ENCODE measurements at regions not wholly inside any gene's neighbourhood (a gene's known extent, or its start where the extent isn't known, plus 50 kb on each side); places are given as distances from the start of the nearest gene placed in this dataset.

DNA sequence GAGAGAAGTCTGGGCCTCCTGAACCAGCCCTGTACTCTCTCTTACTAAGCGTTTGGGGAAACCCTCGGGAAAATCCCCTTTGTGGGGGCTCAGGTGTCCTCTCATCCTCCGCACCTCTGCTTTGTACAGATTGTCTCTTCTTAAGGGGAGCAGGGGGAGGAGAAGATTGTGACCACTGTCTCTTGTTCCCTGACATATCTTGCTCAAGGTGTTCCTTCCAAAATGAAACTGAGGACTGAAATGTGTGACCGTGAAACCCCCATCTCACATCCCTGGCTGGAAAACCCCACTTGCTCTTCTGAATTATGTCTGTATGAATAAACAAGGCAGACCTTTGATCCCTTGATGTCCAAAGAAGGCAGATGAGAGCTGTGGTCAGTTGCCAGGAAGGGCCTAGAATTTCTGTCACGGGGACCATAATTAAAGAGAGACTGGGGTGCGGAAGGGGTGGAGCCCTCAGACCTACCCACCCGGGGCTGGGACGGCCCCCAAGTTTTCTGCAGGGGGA is 369.8 kb downstream of the AACS start:
- no peaks in the 10 kb centered on the region for H3K9me3 ChIP-seq (ENCODE audit: control insufficient read depth in 1 of 2, low read length in 2 of 2)
- no peaks in the 10 kb centered on the region for H3K36me3 ChIP-seq (ENCODE audit: control insufficient read depth in 1 of 2, insufficient read depth in 2 of 2, low read length in 2 of 2)
- H3K27ac ChIP-seq (ENCODE audit: low read length): no peak overlapping the region
- no peaks in the 10 kb centered on the region for H3K4me1 ChIP-seq (ENCODE audit: control insufficient read depth in 1 of 2, insufficient read depth in 2 of 2, low read length in 2 of 2)
- H3K4me3 ChIP-seq (ENCODE audit: low read depth in 1 of 2, low read length in 2 of 2): no peak overlapping the region
- no peaks in the 10 kb centered on the region for H3K27me3 ChIP-seq (ENCODE audit: low read depth, low read length)

DNA sequence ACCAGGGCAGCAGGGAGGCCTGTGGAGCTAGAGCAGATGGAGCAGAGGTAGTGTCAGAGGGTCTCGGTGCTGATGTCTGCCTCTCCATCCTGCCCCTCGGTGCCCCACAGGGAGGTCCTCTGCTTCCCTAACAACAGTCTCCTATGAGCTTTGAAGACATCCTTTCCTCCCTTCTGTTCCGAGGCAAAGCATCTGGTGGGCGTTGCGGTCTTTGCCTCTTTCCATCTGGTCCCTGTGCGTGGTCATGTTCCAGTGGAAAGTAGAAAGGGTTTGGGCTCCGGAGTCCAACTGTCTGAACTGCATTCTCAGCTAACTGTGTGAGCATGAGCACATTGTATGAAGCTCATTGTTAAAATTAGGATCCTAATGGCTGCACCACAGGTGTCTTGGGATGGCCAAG is 370.6 kb downstream of the AACS start:
- H3K4me1 ChIP-seq (ENCODE audit: control insufficient read depth in 1 of 2, insufficient read depth in 2 of 2, low read length in 2 of 2): no peaks in the 10 kb centered on the region
- no peaks in the 10 kb centered on the region for H3K36me3 ChIP-seq (ENCODE audit: control insufficient read depth in 1 of 2, insufficient read depth in 2 of 2, low read length in 2 of 2)
- H3K27ac ChIP-seq (ENCODE audit: low read length): no peak overlapping the region
- no peaks in the 10 kb centered on the region for H3K27me3 ChIP-seq (ENCODE audit: low read depth, low read length)
- no peaks in the 10 kb centered on the region for H3K9me3 ChIP-seq (ENCODE audit: control insufficient read depth in 1 of 2, low read length in 2 of 2)
- H3K4me3 ChIP-seq (ENCODE audit: low read depth in 1 of 2, low read length in 2 of 2): no peak overlapping the region

DNA sequence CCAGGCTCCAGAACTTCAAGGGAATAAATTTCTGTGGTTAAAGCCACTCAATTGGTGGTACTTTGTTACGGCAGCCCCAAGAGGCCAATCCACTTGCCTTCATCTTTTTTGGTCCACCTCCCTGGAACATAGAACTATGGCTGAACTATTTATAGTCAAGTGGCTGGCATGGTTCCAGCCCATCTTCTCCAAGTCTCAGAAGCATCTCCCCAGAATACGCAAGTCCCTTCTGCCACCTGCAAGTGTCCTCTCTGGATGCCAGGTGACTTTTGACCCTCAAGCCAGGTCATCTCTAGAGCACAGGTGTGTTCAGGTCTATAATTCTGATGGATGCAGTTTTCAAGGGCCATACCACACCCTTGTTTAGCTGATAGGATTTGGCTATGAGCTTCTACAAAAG is 371.5 kb downstream of the AACS start:
- H3K27ac ChIP-seq (ENCODE audit: low read length): no peak overlapping the region
- H3K36me3 ChIP-seq (ENCODE audit: control insufficient read depth in 1 of 2, insufficient read depth in 2 of 2, low read length in 2 of 2): no peaks in the 10 kb centered on the region
- H3K4me1 ChIP-seq (ENCODE audit: control insufficient read depth in 1 of 2, insufficient read depth in 2 of 2, low read length in 2 of 2): no peaks in the 10 kb centered on the region
- no peaks in the 10 kb centered on the region for H3K27me3 ChIP-seq (ENCODE audit: low read depth, low read length)
- H3K9me3 ChIP-seq (ENCODE audit: control insufficient read depth in 1 of 2, low read length in 2 of 2): no peaks in the 10 kb centered on the region
- H3K4me3 ChIP-seq (ENCODE audit: low read depth in 1 of 2, low read length in 2 of 2): no peak overlapping the region

DNA sequence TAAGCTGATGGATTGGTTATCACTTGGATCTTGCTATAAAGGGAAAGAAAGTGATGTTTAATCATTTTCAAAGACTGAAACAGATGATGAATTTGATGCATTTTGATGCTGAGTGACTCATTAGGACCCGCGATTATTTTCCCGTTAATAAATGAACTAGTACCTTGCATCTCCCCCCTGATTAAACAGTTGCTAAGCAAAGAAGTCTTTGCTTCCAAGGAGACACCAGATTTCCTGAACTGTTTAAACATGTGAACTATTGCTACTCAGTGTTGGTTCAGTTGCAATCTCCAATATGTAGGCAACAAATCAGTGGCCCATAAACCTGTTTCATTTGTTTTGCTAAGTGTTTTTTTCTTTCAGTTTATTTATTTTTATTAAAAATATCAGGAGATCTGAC is 375.2 kb downstream of the AACS start:
- Histone ChIP-seq H3K27ac (ENCODE audit: low read length) (no peak overlapping the region), H3K9me3 (ENCODE audit: control insufficient read depth in 1 of 2, low read length in 2 of 2) (no peaks in the 10 kb centered on the region), H3K36me3 (ENCODE audit: control insufficient read depth in 1 of 2, insufficient read depth in 2 of 2, low read length in 2 of 2) (no peaks in the 10 kb centered on the region), H3K27me3 (ENCODE audit: low read depth, low read length) (no peaks in the 10 kb centered on the region), H3K4me1 (ENCODE audit: control insufficient read depth in 1 of 2, insufficient read depth in 2 of 2, low read length in 2 of 2) (peaks cover 0 to 6% of the 10 kb centered on the region in 2 donors), H3K4me3 (ENCODE audit: low read depth in 1 of 2, low read length in 2 of 2) (no peak overlapping the region)

DNA sequence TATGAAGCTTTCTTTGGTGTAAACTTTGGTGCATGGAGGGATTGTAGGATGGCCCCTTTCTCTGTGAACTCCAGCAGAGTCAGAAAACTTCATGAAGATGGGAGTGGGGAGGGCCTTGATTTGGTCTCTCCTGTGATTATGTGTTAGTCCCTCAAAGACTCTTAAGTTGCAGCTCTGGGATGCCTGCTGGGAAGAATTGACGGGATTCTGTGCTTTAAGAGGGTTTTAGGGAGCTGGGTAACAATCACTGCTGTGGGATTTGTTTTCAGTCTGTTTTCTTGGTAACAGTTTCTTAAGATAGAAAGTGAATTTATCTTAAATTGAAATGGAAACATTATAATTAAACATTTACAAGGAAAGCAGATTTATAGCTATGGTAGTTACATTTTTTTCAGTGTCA is 378.1 kb downstream of the AACS start:
- Histone ChIP-seq H3K27me3 (ENCODE audit: low read depth, low read length) (no peaks in the 10 kb centered on the region), H3K36me3 (ENCODE audit: control insufficient read depth in 1 of 2, insufficient read depth in 2 of 2, low read length in 2 of 2) (no peaks in the 10 kb centered on the region), H3K4me1 (ENCODE audit: control insufficient read depth in 1 of 2, insufficient read depth in 2 of 2, low read length in 2 of 2) (peaks cover 0 to 6% of the 10 kb centered on the region in 2 donors)

DNA sequence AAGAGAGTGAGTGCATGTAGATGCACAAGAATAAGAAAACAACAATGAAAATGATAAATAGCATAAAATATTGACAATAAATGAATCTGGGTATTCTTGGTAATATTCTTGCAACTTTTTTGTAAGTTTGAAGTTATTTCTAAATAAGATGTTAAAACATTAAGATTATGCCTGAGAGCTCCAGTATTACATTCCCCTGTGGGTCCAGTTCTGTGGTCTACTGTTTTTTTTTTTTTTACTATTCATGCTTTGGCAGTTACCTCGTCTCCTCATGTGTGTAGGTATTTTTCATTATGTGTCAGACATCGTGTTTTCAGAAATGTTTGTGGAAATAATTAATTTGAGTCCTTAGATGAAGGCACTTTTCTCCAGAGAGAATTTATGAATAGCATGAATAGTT is 386.2 kb downstream of the AACS start:
- H3K36me3 ChIP-seq (ENCODE audit: control insufficient read depth in 1 of 2, insufficient read depth in 2 of 2, low read length in 2 of 2): no peaks in the 10 kb centered on the region
- H3K27me3 ChIP-seq (ENCODE audit: low read depth, low read length): no peaks in the 10 kb centered on the region
- H3K9me3 ChIP-seq (ENCODE audit: control insufficient read depth in 1 of 2, low read length in 2 of 2): peaks cover 0 to 3% of the 10 kb centered on the region in 2 donors
- no peak overlapping the region for H3K4me3 ChIP-seq (ENCODE audit: low read depth in 1 of 2, low read length in 2 of 2)
- no peak overlapping the region for H3K27ac ChIP-seq (ENCODE audit: low read length)
- H3K4me1 ChIP-seq (ENCODE audit: control insufficient read depth in 1 of 2, insufficient read depth in 2 of 2, low read length in 2 of 2): no peaks in the 10 kb centered on the region

More for the DNA sequence above, 378.1 kb downstream of the AACS start:
- Histone ChIP-seq H3K4me3 (ENCODE audit: low read depth in 1 of 2, low read length in 2 of 2) (no peak overlapping the region), H3K27ac (ENCODE audit: low read length) (no peak overlapping the region), H3K9me3 (ENCODE audit: control insufficient read depth in 1 of 2, low read length in 2 of 2) (no peaks in the 10 kb centered on the region)

DNA sequence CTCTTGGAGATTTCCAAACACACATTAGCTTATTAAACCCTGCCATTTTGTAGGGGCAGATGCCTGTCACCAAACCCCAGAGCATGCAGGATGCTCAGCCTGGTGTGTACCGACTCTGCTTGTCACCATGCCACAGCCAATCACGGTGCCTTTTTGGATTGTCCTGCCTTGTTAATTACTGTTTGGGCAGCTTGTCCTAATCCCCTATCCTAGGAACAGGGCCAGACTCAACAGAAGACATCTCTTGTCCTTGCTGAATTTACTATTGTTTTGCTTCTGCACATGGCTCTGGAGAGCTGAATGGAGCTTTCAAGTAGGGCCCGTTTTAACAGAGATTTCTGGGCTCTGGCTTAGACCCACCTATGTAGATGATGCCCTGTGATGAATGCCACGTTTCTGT is 388.5 kb downstream of the AACS start:
- H3K4me3 ChIP-seq (ENCODE audit: low read depth in 1 of 2, low read length in 2 of 2): no peak overlapping the region
- no peaks in the 10 kb centered on the region for H3K4me1 ChIP-seq (ENCODE audit: control insufficient read depth in 1 of 2, insufficient read depth in 2 of 2, low read length in 2 of 2)

DNA sequence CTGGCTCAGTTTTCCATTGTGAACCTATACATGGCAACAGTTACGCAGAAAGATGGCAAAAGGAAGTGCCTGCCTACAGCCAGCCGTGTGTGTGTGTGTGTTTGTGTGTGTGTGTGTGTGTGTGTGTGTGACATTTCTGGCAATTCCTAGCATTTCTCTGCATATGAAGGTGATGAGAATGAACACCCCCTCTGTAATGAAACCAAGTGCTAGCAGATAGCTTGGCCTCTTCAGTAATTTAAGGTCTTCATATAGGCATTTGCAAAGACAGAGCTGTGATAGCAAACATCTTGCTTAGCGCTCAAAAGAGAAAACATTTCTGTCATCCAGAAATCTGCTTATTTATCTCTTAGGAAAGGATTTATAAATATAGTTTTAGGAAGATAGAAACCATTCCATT is 389.1 kb downstream of the AACS start:
- no peaks in the 10 kb centered on the region for H3K27me3 ChIP-seq (ENCODE audit: low read depth, low read length)
- peaks cover 0 to 3% of the 10 kb centered on the region in 2 donors for H3K9me3 ChIP-seq (ENCODE audit: control insufficient read depth in 1 of 2, low read length in 2 of 2)
- no peaks in the 10 kb centered on the region for H3K4me1 ChIP-seq (ENCODE audit: control insufficient read depth in 1 of 2, insufficient read depth in 2 of 2, low read length in 2 of 2)
- H3K36me3 ChIP-seq (ENCODE audit: control insufficient read depth in 1 of 2, insufficient read depth in 2 of 2, low read length in 2 of 2): no peaks in the 10 kb centered on the region
- H3K27ac ChIP-seq (ENCODE audit: low read length): no peak overlapping the region
- H3K4me3 ChIP-seq (ENCODE audit: low read depth in 1 of 2, low read length in 2 of 2): no peak overlapping the region

More for the DNA sequence above, 388.5 kb downstream of the AACS start:
- H3K9me3 ChIP-seq (ENCODE audit: control insufficient read depth in 1 of 2, low read length in 2 of 2): peaks cover 0 to 3% of the 10 kb centered on the region in 2 donors
- no peak overlapping the region for H3K27ac ChIP-seq (ENCODE audit: low read length)
- no peaks in the 10 kb centered on the region for H3K27me3 ChIP-seq (ENCODE audit: low read depth, low read length)
- no peaks in the 10 kb centered on the region for H3K36me3 ChIP-seq (ENCODE audit: control insufficient read depth in 1 of 2, insufficient read depth in 2 of 2, low read length in 2 of 2)

DNA sequence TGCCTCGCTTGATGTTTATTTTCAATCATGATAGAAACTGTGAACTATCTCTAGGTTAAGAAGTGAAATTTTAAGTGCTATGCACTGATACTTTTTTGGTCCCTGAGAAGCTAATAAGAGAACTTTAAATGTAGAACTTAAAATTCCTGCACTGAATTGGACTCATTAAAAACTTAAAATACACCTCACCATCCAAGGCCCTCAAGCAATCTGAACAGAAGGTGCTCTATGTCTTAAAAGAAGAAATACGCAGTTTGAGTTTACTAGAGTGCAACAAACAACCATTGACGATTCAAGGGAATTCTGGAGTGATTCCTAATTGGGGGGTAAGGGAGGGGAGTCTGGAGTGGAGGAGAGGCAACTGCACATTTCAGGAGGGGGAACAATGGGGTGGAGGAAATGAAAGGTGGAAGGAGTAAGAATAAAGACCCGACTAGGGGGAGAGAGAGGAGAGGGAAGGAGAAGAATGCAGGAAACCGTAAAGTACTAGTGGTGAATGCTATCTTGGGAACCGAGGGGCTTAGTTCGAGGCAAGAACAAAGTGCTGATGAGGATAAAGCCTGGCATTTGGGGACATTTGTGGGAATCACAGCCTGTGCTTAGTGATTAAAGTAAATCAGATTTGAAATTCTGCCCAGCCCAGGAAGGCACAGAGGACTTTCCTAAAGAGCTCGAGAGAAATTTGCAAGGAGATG is 389.7 kb downstream of the AACS start:
- Histone ChIP-seq H3K27me3 (ENCODE audit: low read depth, low read length) (no peaks in the 10 kb centered on the region), H3K27ac (ENCODE audit: low read length) (no peak overlapping the region), H3K4me1 (ENCODE audit: control insufficient read depth in 1 of 2, insufficient read depth in 2 of 2, low read length in 2 of 2) (no peaks in the 10 kb centered on the region), H3K9me3 (ENCODE audit: control insufficient read depth in 1 of 2, low read length in 2 of 2) (peaks cover 0 to 3% of the 10 kb centered on the region in 2 donors), H3K36me3 (ENCODE audit: control insufficient read depth in 1 of 2, insufficient read depth in 2 of 2, low read length in 2 of 2) (no peaks in the 10 kb centered on the region), H3K4me3 (ENCODE audit: low read depth in 1 of 2, low read length in 2 of 2) (no peak overlapping the region)

DNA sequence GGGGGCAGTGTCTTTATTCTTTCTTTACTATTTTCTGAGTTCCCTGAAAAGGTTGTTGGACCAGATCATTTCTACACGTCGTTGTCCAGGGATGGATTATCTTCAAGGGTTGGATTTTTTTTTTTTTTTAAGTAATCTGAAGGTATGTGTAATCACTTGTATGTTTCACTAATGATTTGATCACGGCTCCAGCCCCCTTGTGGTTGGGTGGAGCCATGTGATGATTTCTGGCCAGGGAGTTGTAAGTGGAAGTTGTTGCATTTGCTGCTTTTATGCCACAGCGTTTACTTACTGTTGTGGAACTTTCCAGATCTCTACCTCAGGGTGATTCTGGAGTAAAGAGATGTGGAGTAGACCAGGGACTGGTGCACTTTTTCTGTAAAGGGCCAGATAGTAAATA is 390.3 kb downstream of the AACS start:
- H3K27ac ChIP-seq (ENCODE audit: low read length): no peak overlapping the region
- H3K4me1 ChIP-seq (ENCODE audit: control insufficient read depth in 1 of 2, insufficient read depth in 2 of 2, low read length in 2 of 2): no peaks in the 10 kb centered on the region
- H3K4me3 ChIP-seq (ENCODE audit: low read depth in 1 of 2, low read length in 2 of 2): no peak overlapping the region
- H3K36me3 ChIP-seq (ENCODE audit: control insufficient read depth in 1 of 2, insufficient read depth in 2 of 2, low read length in 2 of 2): no peaks in the 10 kb centered on the region
- H3K27me3 ChIP-seq (ENCODE audit: low read depth, low read length): no peaks in the 10 kb centered on the region
- H3K9me3 ChIP-seq (ENCODE audit: control insufficient read depth in 1 of 2, low read length in 2 of 2): peaks cover 0 to 3% of the 10 kb centered on the region in 2 donors

DNA sequence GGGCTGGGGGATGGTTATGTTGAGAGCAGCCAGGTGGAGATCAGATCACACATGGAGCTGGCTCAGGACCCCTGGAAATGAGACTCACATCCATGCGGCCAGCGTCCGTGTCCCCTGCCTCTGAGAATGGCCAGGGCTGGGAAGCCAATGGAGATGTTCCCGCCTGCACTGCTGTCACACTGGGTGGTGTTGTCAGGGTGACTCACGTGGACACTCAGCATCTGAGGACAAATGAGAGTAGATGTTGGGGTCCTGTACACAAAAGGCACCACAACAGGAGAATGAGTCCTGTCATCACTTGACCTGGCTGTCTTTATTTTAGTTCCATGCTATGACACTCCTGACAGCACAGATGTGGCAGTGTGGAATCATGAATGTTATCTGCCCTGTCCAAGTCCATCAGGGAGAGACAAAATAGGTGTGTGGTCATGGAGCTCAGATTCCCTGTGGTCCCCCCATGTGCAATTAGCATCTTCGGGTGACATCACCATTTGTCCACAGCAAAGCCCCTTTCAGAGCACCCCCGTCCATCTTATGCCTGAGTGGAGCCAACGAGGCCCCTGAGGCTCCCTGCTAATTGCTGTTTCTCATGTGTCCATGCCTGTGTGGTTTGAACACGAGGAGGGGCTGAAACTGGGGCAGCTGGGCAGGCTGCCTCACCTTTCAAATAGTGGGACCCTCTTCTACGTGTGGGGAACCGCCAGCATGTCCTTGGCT is 393.5 kb downstream of the AACS start:
- H3K36me3 ChIP-seq (ENCODE audit: control insufficient read depth in 1 of 2, insufficient read depth in 2 of 2, low read length in 2 of 2): no peaks in the 10 kb centered on the region
- no peaks in the 10 kb centered on the region for H3K9me3 ChIP-seq (ENCODE audit: control insufficient read depth in 1 of 2, low read length in 2 of 2)
- no peak overlapping the region for H3K27ac ChIP-seq (ENCODE audit: low read length)
- no peaks in the 10 kb centered on the region for H3K4me1 ChIP-seq (ENCODE audit: control insufficient read depth in 1 of 2, insufficient read depth in 2 of 2, low read length in 2 of 2)
- H3K4me3 ChIP-seq (ENCODE audit: low read depth in 1 of 2, low read length in 2 of 2): no peak overlapping the region
- no peaks in the 10 kb centered on the region for H3K27me3 ChIP-seq (ENCODE audit: low read depth, low read length)

Measured in muscle layer of duodenum (tissue), 2 donors.